ENCODE measurements at regions not wholly inside any gene's neighbourhood (a gene's known extent, or its start where the extent isn't known, plus 50 kb on each side); places are given as distances from the start of the nearest gene placed in this dataset.

DNA sequence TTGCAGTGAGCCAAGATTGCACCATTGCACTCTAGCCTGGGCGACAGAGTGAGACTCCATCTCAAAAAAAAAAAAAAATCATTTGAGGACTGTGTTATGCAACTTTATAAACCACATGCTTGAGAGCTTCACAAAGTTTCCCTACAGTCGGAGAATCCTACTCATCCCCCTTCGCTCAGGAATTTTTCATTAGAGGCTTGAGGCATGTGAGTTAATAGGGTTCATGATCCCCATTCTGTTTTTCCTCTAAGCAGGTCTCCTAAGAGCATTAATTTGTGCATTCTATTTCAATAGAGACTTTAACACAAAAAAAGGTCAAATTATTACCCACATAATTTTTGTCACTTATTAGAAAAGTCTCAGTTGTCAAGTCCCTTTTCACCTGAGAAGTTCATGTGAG is 103.7 kb upstream of the SOX4 start:
- TF ChIP-seq, protein P1, sequence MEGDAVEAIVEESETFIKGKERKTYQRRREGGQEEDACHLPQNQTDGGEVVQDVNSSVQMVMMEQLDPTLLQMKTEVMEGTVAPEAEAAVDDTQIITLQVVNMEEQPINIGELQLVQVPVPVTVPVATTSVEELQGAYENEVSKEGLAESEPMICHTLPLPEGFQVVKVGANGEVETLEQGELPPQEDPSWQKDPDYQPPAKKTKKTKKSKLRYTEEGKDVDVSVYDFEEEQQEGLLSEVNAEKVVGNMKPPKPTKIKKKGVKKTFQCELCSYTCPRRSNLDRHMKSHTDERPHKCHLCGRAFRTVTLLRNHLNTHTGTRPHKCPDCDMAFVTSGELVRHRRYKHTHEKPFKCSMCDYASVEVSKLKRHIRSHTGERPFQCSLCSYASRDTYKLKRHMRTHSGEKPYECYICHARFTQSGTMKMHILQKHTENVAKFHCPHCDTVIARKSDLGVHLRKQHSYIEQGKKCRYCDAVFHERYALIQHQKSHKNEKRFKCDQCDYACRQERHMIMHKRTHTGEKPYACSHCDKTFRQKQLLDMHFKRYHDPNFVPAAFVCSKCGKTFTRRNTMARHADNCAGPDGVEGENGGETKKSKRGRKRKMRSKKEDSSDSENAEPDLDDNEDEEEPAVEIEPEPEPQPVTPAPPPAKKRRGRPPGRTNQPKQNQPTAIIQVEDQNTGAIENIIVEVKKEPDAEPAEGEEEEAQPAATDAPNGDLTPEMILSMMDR (IDR thresholded peaks at IDR 0.05; ENCODE audit: insufficient read depth, low read depth, low read length), result no peak
- no peak for TF ChIP-seq EZH2 (IDR thresholded peaks at IDR 0.05; ENCODE audit: insufficient read depth, low read length)

Measured in astrocyte (in vitro differentiated cells and primary cell).